ENCODE measurements at regions not wholly inside any gene's neighbourhood (a gene's known extent, or its start where the extent isn't known, plus 50 kb on each side); places are given as distances from the start of the nearest gene placed in this dataset.

DNA sequence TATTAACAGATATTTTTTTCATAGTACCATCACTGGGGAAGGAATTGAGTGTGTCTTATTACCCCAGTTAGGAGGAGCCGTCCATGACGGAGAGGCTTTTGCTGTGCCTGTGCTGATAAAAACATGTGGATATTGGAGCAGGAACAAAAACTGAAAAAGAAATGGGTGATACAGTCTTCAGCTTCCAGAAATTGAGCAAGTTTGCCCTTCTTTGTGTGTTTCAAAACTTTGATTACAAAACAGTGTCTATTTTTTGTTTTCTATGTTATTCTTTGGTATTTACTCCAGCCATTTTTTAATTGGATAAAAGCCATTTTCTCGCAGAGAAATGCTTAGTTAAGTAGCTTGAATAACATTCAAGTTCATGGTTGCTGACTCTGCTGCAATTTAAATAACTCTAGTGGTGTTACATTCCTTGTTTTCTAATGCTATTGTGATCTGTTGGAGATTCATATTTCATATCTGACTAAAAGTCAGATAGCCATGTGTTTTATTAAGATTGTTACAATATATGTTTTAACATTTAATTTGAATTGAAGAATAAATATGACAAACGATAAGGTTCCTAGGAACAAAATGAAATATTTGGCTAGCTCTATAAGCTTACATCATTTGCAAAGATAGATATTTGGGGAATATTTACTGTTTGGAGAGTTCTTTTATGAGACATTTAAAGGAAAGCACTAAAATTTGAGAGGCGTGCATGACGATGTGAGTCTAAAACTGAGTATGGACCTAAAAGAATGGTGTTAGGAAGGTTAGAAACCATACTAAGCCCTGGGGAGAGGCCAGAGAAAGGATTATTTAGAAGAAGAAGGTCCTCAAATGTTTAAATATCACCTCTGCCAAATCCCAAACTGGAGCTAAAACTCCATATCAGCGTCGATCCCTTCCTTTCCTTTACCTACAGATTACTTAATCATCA is 747.3 kb upstream of the CELF2 start:
- Histone ChIP-seq H3K27me3 (no peaks in the 10 kb centered on the region), H3K36me3 (no peaks in the 10 kb centered on the region), H3K9me3 (no peaks in the 10 kb centered on the region), H3K27ac (no peak overlapping the region), H3K4me1 (no peaks in the 10 kb centered on the region), H3K4me3 (no peak overlapping the region)
- TF ChIP-seq, protein P1, sequence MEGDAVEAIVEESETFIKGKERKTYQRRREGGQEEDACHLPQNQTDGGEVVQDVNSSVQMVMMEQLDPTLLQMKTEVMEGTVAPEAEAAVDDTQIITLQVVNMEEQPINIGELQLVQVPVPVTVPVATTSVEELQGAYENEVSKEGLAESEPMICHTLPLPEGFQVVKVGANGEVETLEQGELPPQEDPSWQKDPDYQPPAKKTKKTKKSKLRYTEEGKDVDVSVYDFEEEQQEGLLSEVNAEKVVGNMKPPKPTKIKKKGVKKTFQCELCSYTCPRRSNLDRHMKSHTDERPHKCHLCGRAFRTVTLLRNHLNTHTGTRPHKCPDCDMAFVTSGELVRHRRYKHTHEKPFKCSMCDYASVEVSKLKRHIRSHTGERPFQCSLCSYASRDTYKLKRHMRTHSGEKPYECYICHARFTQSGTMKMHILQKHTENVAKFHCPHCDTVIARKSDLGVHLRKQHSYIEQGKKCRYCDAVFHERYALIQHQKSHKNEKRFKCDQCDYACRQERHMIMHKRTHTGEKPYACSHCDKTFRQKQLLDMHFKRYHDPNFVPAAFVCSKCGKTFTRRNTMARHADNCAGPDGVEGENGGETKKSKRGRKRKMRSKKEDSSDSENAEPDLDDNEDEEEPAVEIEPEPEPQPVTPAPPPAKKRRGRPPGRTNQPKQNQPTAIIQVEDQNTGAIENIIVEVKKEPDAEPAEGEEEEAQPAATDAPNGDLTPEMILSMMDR (IDR thresholded peaks at IDR 0.05): no peak
- DNase-seq (ENCODE audit: low spot score): no peak

GRCh38 chr10:10271639-10272192 is 746.0 kb upstream of the CELF2 start:
- no peak overlapping the region for H3K27ac ChIP-seq

DNA sequence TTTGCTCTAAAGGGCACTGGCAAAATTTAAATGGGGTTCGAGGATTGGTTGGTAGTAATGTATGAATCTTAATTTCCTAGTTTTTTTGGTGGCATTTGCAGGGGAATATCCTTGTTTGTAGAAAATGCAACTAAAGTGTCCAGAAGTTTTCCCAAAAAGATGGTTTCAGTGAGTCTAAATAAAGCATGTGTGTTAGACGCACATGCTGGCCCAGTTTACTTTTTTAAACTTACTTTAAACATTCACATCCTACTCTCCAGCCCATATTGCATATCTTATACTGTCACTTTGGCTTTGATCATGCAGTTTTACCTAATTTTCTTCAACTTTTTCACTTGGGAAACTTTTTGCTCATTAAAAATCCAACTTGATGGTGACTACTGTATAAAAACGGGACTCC is 744.0 kb upstream of the CELF2 start:
- Histone ChIP-seq H3K9me3 (no peaks in the 10 kb centered on the region), H3K36me3 (no peaks in the 10 kb centered on the region), H3K4me1 (no peaks in the 10 kb centered on the region), H3K27ac (no peak overlapping the region), H3K4me3 (no peak overlapping the region), H3K27me3 (no peaks in the 10 kb centered on the region)
- TF ChIP-seq, protein P1 (IDR thresholded peaks at IDR 0.05): no peak
- DNase-seq (ENCODE audit: low spot score): no peak

More at GRCh38 chr10:10271639-10272192, 746.0 kb upstream of the CELF2 start:
- Histone ChIP-seq H3K27me3 (no peaks in the 10 kb centered on the region), H3K4me3 (no peak overlapping the region), H3K4me1 (no peaks in the 10 kb centered on the region), H3K9me3 (no peaks in the 10 kb centered on the region), H3K36me3 (no peaks in the 10 kb centered on the region)
- DNase-seq (ENCODE audit: low spot score): no peak
- TF ChIP-seq, protein P1 (IDR thresholded peaks at IDR 0.05): no peak

- DNase-seq (ENCODE audit: low spot score): no peak
- Histone ChIP-seq H3K4me3 (no peak overlapping the region), H3K9me3 (no peaks in the 10 kb centered on the region), H3K36me3 (no peaks in the 10 kb centered on the region), H3K27ac (no peak overlapping the region), H3K27me3 (no peaks in the 10 kb centered on the region), H3K4me1 (no peaks in the 10 kb centered on the region)
- TF ChIP-seq, protein P1 (IDR thresholded peaks at IDR 0.05): no peak
Measured at GRCh38 chr10:10279906-10280305, 737.8 kb upstream of the CELF2 start.

DNA sequence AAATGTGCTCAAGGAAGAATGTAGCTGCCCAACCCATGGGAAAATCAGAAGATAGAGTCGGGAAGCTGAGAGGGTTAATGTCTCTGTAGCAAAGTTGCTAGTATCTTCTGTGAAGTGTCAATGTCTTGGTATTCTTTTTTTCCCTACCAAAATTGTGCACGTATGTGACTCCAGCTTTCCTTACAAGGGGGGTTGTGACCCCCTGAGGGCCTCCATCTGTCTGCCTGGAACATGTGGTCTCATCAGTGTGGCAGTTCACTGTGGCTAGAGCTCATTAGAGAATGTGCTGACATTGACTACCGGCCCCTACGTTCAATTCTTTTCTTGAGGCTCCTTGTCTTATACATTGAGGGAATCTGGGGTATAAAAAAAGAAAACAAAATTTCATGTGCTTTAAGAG is 725.2 kb upstream of the CELF2 start:
- Histone ChIP-seq H3K4me1 (peaks cover 0 to 10% of the 10 kb centered on the region in 2 donors), H3K9me3 (no peaks in the 10 kb centered on the region), H3K27me3 (no peaks in the 10 kb centered on the region), H3K4me3 (no peak overlapping the region), H3K36me3 (no peaks in the 10 kb centered on the region), H3K27ac (no peak overlapping the region)
- no peak for DNase-seq (ENCODE audit: low spot score)
- TF ChIP-seq, protein P1 (IDR thresholded peaks at IDR 0.05): no peak

All from right atrium auricular region (tissue), 2 donors.